H1 (cell line): ENCODE measurements at regions not wholly inside any gene's neighbourhood (a gene's known extent, or its start where the extent isn't known, plus 50 kb on each side); places are given as distances from the start of the nearest gene placed in this dataset.

Experiments used
- CTCF ChIA-PET: fragments of 300-600 bp; sonication (Branson Sonifier 250); formaldehyde crosslinking; loops from one replicate; lab custom pipeline; 2021; ENCODE audit not compliant: partially characterized antibody; lab: Charles Lee
- POLR2A ChIA-PET: fragments of 300-600 bp; sonication (Branson Sonifier 250); formaldehyde crosslinking; loops from one replicate; lab custom pipeline; 2021; ENCODE audit warnings: inconsistent platforms; ENCODE audit not compliant: partially characterized antibody; lab: Charles Lee
- DNase-seq, 2 experiments: peaks; one replicate each; pipeline versions ENCODE4 v3.0.0 to v3.0.0-alpha.2; 2010 to 2022; ENCODE audit warnings: low spot score in 2 of 2, low read depth in 1 of 2, mixed read lengths in 1 of 2
- FAIRE-seq: peaks from 2 replicates; lab custom pipeline; 2011; peaks lifted over from hg19 to GRCh38; lab: Jason Lieb, UNC
- H2AFZ ChIP-seq: 2 replicates; pipeline ENCODE4 v1.8.1; 2012; ENCODE audit warnings: low read length, inconsistent platforms
- H2AK5ac ChIP-seq: 2 replicates; pipeline ENCODE4 v1.6.1; 2013; ENCODE audit warnings: low read depth, low read length
- H2BK120ac ChIP-seq: replicated peaks from 2 replicates; pipeline ENCODE3; 2013; ENCODE audit warnings: low read depth, low read length, inconsistent platforms
- H2BK12ac ChIP-seq: 2 replicates; pipeline ENCODE4 v1.6.1; 2013; ENCODE audit warnings: low read depth, low read length
- H2BK15ac ChIP-seq: 2 replicates; pipeline ENCODE4 v1.6.1; 2013; ENCODE audit warnings: low read length
- H2BK20ac ChIP-seq: 2 replicates; pipeline ENCODE4 v1.6.1; 2013; ENCODE audit warnings: low read length
- H2BK5ac ChIP-seq: 2 replicates; pipeline ENCODE4 v1.6.1; 2013; ENCODE audit warnings: low read depth, low read length
- H3K14ac ChIP-seq: 2 replicates; pipeline ENCODE4 v1.6.1; 2013; ENCODE audit warnings: inconsistent platforms; ENCODE audit not compliant: insufficient read length
- H3K18ac ChIP-seq: 2 replicates; pipeline ENCODE4 v1.6.1; 2013; ENCODE audit warnings: low read length; ENCODE audit errors: extremely low read depth
- H3K23ac ChIP-seq: 2 replicates; pipeline ENCODE4 v1.6.1; 2013; ENCODE audit warnings: inconsistent platforms; ENCODE audit not compliant: insufficient read length
- H3K23me2 ChIP-seq: 2 replicates; pipeline ENCODE4 v1.6.1; 2013; ENCODE audit warnings: low read depth, low read length
- H3K27ac ChIP-seq: 2 replicates; pipeline ENCODE4 v1.6.1; 2011; ENCODE audit warnings: low read depth, low read length, inconsistent platforms
- H3K27me3 ChIP-seq, 4 experiments: replicated peaks in 1 of 4; 1 replicate in 1 of 4; 2 replicates in 3 of 4; pipeline versions ENCODE4 v1.6.1 to v1.8.1; 2011 to 2013; ENCODE audit warnings: low read length in 3 of 4, mild to moderate bottlenecking in 3 of 4, inconsistent platforms in 2 of 4, mixed read lengths in 2 of 4, moderate library complexity in 1 of 4; ENCODE audit not compliant: control insufficient read depth in 3 of 4, insufficient read depth in 3 of 4; ENCODE audit errors: extremely low read depth in 1 of 4
- H3K36me3 ChIP-seq, 4 experiments: 2 replicates each; pipeline versions ENCODE4 v1.6.1 to v1.8.1; 2011 to 2013; ENCODE audit warnings: mild to moderate bottlenecking in 4 of 4, low read length in 3 of 4, moderate library complexity in 2 of 4, control low read depth in 1 of 4, inconsistent platforms in 1 of 4; ENCODE audit not compliant: insufficient read depth in 4 of 4, control insufficient read depth in 2 of 4
- H3K4ac ChIP-seq: replicated peaks from 2 replicates; pipeline ENCODE3; 2013; ENCODE audit warnings: low read length, low read depth, mixed read lengths, inconsistent platforms; ENCODE audit not compliant: insufficient read length
- H3K4me1 ChIP-seq, 4 experiments: replicated peaks in 1 of 4; 1 replicate in 1 of 4; 2 replicates in 3 of 4; pipeline versions ENCODE4 v1.6.1 to v1.8.1; 2011 to 2013; ENCODE audit warnings: low read length in 3 of 4, inconsistent platforms in 2 of 4, mixed read lengths in 1 of 4; ENCODE audit not compliant: insufficient read depth in 4 of 4, control insufficient read depth in 3 of 4
- H3K4me2 ChIP-seq, 2 experiments: 2 replicates each; pipeline versions ENCODE4 v1.6.1 to v1.8.1; 2011 to 2013; ENCODE audit warnings: low read depth in 2 of 2, low read length in 2 of 2, control low read depth in 1 of 2, inconsistent platforms in 1 of 2, mild to moderate bottlenecking in 1 of 2; ENCODE audit not compliant: insufficient read depth in 1 of 2
- H3K4me3 ChIP-seq, 4 experiments: fragments of 200-600, 300-600 bp in 1 of 4; sonication (generic), shearing (Covaris generic), sonication (Bioruptor Twin) in 1 of 4; 2 replicates each; pipeline versions ENCODE4 v1.5.1 to v1.8.1; 2011 to 2016; ENCODE audit warnings: low read length in 4 of 4, low read depth in 3 of 4, control low read depth in 2 of 4, inconsistent platforms in 2 of 4, mild to moderate bottlenecking in 2 of 4, mixed read lengths in 1 of 4, moderate library complexity in 1 of 4; ENCODE audit not compliant: insufficient read depth in 2 of 4; ENCODE audit errors: extremely low read depth in 1 of 4
- H3K56ac ChIP-seq: replicated peaks from 2 replicates; pipeline ENCODE3; 2013; ENCODE audit warnings: low read depth, mild to moderate bottlenecking, mixed read lengths, low read length, inconsistent platforms; ENCODE audit not compliant: insufficient read length
- H3K79me1 ChIP-seq: 2 replicates; pipeline ENCODE4 v1.6.1; 2013; ENCODE audit warnings: low read depth, low read length, control low read depth
- H3K79me2 ChIP-seq, 2 experiments: 2 replicates each; pipeline versions ENCODE4 v1.6.1 to v1.8.1; 2012 to 2013; ENCODE audit warnings: low read length in 2 of 2, mild to moderate bottlenecking in 2 of 2, inconsistent platforms in 1 of 2; ENCODE audit not compliant: insufficient read depth in 2 of 2, control insufficient read depth in 1 of 2
- H3K9ac ChIP-seq, 4 experiments: replicated peaks in 1 of 4; 1 replicate in 1 of 4; 2 replicates in 3 of 4; pipeline versions ENCODE4 v1.6.1 to v1.8.1; 2011 to 2013; ENCODE audit warnings: low read depth in 3 of 4, low read length in 3 of 4, control low read depth in 2 of 4, mild to moderate bottlenecking in 2 of 4, moderate library complexity in 2 of 4, inconsistent platforms in 1 of 4; ENCODE audit errors: extremely low read depth in 1 of 4
- H3K9me3 ChIP-seq, 2 experiments: 2 replicates each; pipeline versions ENCODE4 v1.6.1 to v1.8.1; 2012 to 2013; ENCODE audit warnings: mild to moderate bottlenecking in 2 of 2, moderate library complexity in 2 of 2, control low read depth in 1 of 2, inconsistent platforms in 1 of 2, low read depth in 1 of 2, low read length in 1 of 2, mixed read lengths in 1 of 2; ENCODE audit not compliant: insufficient read depth in 2 of 2
- H4K20me1 ChIP-seq, 2 experiments: replicated peaks in 1 of 2; 2 replicates each; pipeline versions ENCODE3 to v1.8.1; 2011 to 2013; ENCODE audit warnings: inconsistent platforms in 2 of 2, low read length in 2 of 2, mild to moderate bottlenecking in 1 of 2; ENCODE audit not compliant: insufficient read depth in 2 of 2, control insufficient read depth in 1 of 2
- H4K5ac ChIP-seq: 2 replicates; pipeline ENCODE4 v1.6.1; 2013; ENCODE audit warnings: low read length, low read depth, mixed read lengths, inconsistent platforms; ENCODE audit not compliant: insufficient read length
- H4K8ac ChIP-seq: 2 replicates; pipeline ENCODE4 v1.8.0; 2013; ENCODE audit warnings: mild to moderate bottlenecking, moderate library complexity, low read length, inconsistent platforms; ENCODE audit not compliant: insufficient read depth; ENCODE audit errors: extremely low read depth
- H4K91ac ChIP-seq: replicated peaks from 2 replicates; pipeline ENCODE3; 2013; ENCODE audit warnings: low read length, mixed read lengths, inconsistent platforms; ENCODE audit not compliant: insufficient read length
- SP2 ChIP-seq: IDR thresholded peaks from 2 replicates; pipeline ENCODE4 v1.6.1; 2012; ENCODE audit warnings: mild to moderate bottlenecking, low read length, inconsistent platforms
- ZNF274 ChIP-seq: IDR thresholded peaks from 2 replicates; pipeline ENCODE4 v1.7.0; 2012; ENCODE audit warnings: low read length, borderline replicate concordance; ENCODE audit errors: extremely low read depth
- WGBS, 2 experiments: shearing (Covaris generic) in 1 of 2; methylation state at CpG; one replicate each; pipeline versions ENCODE4 v1.1.6 to v1.1.7; 2013 to 2015; ENCODE audit warnings: low lambda C conversion rate in 2 of 2, mixed read lengths in 2 of 2, inconsistent platforms in 1 of 2, low coverage in 1 of 2, missing lambda C conversion rate in 1 of 2; ENCODE audit not compliant: insufficient replicate concordance in 2 of 2, insufficient coverage in 1 of 2, insufficient read length in 1 of 2; ENCODE audit errors: extremely low coverage in 1 of 2, missing lambda C conversion rate in 1 of 2; 5-methylcytosine and 5-hydroxymethylcytosine counted together

DNA sequence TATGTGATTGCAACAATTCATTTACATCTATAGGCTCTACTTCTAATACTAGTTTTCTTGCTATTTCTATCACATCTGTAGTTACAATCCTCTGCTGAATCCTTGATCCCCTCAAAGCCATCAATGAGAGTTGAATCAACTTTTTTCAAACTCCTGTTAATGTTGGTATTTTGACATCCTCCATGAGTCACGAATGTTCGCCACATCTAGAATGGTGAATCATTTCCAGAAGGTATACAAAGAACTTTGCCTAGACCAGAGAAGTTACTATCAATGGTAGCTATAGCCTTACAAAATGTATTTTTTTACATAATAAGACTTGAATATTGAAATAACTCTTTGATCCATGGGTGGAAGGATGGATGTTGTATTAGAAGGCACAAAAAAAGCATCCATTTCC is 110.0 kb downstream of the AMY1C start:
- no peaks in the 10 kb centered on the region for H3K4me1 ChIP-seq
- no peaks in the 10 kb centered on the region for H3K23me2 ChIP-seq
- ChIA-PET POLR2A (no interaction called here), CTCF (interaction anchor here (2.4 kb wide), 1 partner anchor 14 kb away, joined by 5 read pairs; no protein-coding TSS in a partner anchor)
- no peaks in the 10 kb centered on the region for H3K9me3 ChIP-seq
- no peak overlapping the region for H2BK12ac ChIP-seq
- H2BK15ac ChIP-seq: no peak overlapping the region
- 96% methylated on average over 2 of the region's 2 CpGs; no CpG with 5 or more reads in 1 of the 2 experiments for WGBS, 2 experiments
- peaks cover 0 to 1% (median 0%) of the 10 kb centered on the region in 4 experiments; a peak in 1 of 7 replicates for H3K27me3 ChIP-seq
- no peak overlapping the region for H3K9ac ChIP-seq
- H3K14ac ChIP-seq: no peak overlapping the region
- no peak overlapping the region for H4K91ac ChIP-seq
- H2BK120ac ChIP-seq: no peak overlapping the region
- TF ChIP-seq ZNF274 (no peak), SP2 (no peak)
- no peaks in the 10 kb centered on the region for H3K36me3 ChIP-seq
- FAIRE-seq: no peak
- H3K79me1 ChIP-seq: no peaks in the 10 kb centered on the region
- no peak overlapping the region for H3K27ac ChIP-seq
- no peak overlapping the region for H3K4me2 ChIP-seq
- no peak overlapping the region for H3K23ac ChIP-seq
- no peak overlapping the region for H4K8ac ChIP-seq
- H3K4me3 ChIP-seq: no peak overlapping the region
- no peak overlapping the region for H2AK5ac ChIP-seq
- no peak overlapping the region for H4K5ac ChIP-seq
- no peak overlapping the region for H2BK5ac ChIP-seq
- DNase-seq: no peak
- no peak overlapping the region for H3K4ac ChIP-seq
- H2BK20ac ChIP-seq: no peak overlapping the region
- no peak overlapping the region for H3K18ac ChIP-seq
- H2AFZ ChIP-seq: no peak overlapping the region
- no peaks in the 10 kb centered on the region for H4K20me1 ChIP-seq
- no peak overlapping the region for H3K56ac ChIP-seq
- no peaks in the 10 kb centered on the region for H3K79me2 ChIP-seq
